ENCODE measurements at regions not wholly inside any gene's neighbourhood (a gene's known extent, or its start where the extent isn't known, plus 50 kb on each side); places are given as distances from the start of the nearest gene placed in this dataset.

GRCh38 chr13:105290596-105290995 lies 1244.9 kb downstream of the EFNB2 start:
- DNase-seq, result no peak
- TF ChIP-seq, protein P1, sequence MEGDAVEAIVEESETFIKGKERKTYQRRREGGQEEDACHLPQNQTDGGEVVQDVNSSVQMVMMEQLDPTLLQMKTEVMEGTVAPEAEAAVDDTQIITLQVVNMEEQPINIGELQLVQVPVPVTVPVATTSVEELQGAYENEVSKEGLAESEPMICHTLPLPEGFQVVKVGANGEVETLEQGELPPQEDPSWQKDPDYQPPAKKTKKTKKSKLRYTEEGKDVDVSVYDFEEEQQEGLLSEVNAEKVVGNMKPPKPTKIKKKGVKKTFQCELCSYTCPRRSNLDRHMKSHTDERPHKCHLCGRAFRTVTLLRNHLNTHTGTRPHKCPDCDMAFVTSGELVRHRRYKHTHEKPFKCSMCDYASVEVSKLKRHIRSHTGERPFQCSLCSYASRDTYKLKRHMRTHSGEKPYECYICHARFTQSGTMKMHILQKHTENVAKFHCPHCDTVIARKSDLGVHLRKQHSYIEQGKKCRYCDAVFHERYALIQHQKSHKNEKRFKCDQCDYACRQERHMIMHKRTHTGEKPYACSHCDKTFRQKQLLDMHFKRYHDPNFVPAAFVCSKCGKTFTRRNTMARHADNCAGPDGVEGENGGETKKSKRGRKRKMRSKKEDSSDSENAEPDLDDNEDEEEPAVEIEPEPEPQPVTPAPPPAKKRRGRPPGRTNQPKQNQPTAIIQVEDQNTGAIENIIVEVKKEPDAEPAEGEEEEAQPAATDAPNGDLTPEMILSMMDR (IDR thresholded peaks at IDR 0.05), result no peak
- no peak for TF ChIP-seq POLR2A (IDR thresholded peaks at IDR 0.05)
- intact Hi-C loops (cut with DNase I; ENCODE audit: low total_unique reads), result no loop called here
- H3K27me3 ChIP-seq, result no peaks in the 10 kb centered on the region
- no peaks in the 10 kb centered on the region for H3K9me3 ChIP-seq
- no peaks in the 10 kb centered on the region for H3K4me1 ChIP-seq
- no peaks in the 10 kb centered on the region for H3K36me3 ChIP-seq
- no peak overlapping the region for H3K4me3 ChIP-seq
- H3K27ac ChIP-seq, result no peak overlapping the region

- Histone ChIP-seq H3K27ac (no peak overlapping the region), H3K36me3 (no peaks in the 10 kb centered on the region), H3K4me1 (no peaks in the 10 kb centered on the region), H3K27me3 (no peaks in the 10 kb centered on the region), H3K9me3 (no peaks in the 10 kb centered on the region), H3K4me3 (no peak overlapping the region)
- intact Hi-C loops (cut with DNase I; ENCODE audit: low total_unique reads), result no loop called here
- no peak for DNase-seq
- TF ChIP-seq, protein P1 (IDR thresholded peaks at IDR 0.05), result no peak
- no peak for TF ChIP-seq POLR2A (IDR thresholded peaks at IDR 0.05)
Observed at GRCh38 chr13:105285526-105285925, 1249.9 kb downstream of the EFNB2 start.

GRCh38 chr13:105282406-105283285 lies 1252.8 kb downstream of the EFNB2 start:
- H3K4me1 ChIP-seq, result no peaks in the 10 kb centered on the region
- DNase-seq, result no peak
- H3K27ac ChIP-seq, result no peak overlapping the region
- H3K9me3 ChIP-seq, result no peaks in the 10 kb centered on the region
- TF ChIP-seq, protein P1 (IDR thresholded peaks at IDR 0.05), result no peak
- TF ChIP-seq POLR2A (IDR thresholded peaks at IDR 0.05), result no peak
- no peaks in the 10 kb centered on the region for H3K27me3 ChIP-seq
- no peaks in the 10 kb centered on the region for H3K36me3 ChIP-seq
- no peak overlapping the region for H3K4me3 ChIP-seq
- intact Hi-C loops (cut with DNase I; ENCODE audit: low total_unique reads), result no loop called here

DNA sequence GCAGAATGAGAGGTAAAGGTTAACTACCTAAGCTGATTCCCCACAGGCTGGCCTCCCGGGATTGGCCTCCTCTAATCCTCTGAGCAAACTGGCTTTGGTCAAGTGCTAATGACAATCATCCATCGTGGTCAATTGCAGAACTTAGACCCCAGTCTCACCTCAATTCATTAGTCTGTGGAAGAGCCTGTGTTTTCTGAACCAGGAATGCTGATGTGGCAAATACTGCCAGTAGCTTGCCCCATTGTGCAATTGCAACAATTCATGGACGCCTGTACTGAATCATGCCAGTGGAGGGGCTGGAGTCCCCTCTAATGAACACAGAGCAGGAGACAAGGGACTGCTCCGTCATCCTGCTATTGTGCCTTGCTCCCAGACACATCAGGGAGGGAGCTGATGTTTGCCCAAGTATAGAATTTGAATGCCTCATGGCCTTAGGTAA lies 1256.5 kb downstream of the EFNB2 start:
- H3K27me3 ChIP-seq, result no peaks in the 10 kb centered on the region
- TF ChIP-seq, protein P1 (IDR thresholded peaks at IDR 0.05), result no peak
- no peak for TF ChIP-seq POLR2A (IDR thresholded peaks at IDR 0.05)
- no peaks in the 10 kb centered on the region for H3K36me3 ChIP-seq
- no peaks in the 10 kb centered on the region for H3K4me1 ChIP-seq
- no peaks in the 10 kb centered on the region for H3K9me3 ChIP-seq
- intact Hi-C loops (cut with DNase I; ENCODE audit: low total_unique reads), result no loop called here
- no peak overlapping the region for H3K4me3 ChIP-seq
- no peak overlapping the region for H3K27ac ChIP-seq
- DNase-seq, result no peak

GRCh38 chr13:105276571-105276970 lies 1258.9 kb downstream of the EFNB2 start:
- Histone ChIP-seq H3K4me1 (no peaks in the 10 kb centered on the region), H3K27ac (no peak overlapping the region), H3K4me3 (no peak overlapping the region), H3K9me3 (no peaks in the 10 kb centered on the region), H3K27me3 (no peaks in the 10 kb centered on the region), H3K36me3 (no peaks in the 10 kb centered on the region)
- TF ChIP-seq, protein P1 (IDR thresholded peaks at IDR 0.05), result no peak
- TF ChIP-seq POLR2A (IDR thresholded peaks at IDR 0.05), result no peak
- intact Hi-C loops (cut with DNase I; ENCODE audit: low total_unique reads), result no loop called here
- DNase-seq, result no peak
